ENCODE measurements at regions not wholly inside any gene's neighbourhood (a gene's known extent, or its start where the extent isn't known, plus 50 kb on each side); places are given as distances from the start of the nearest gene placed in this dataset.

GRCh38 chr2:18475884-18476283 lies 84.6 kb downstream of the RDH14 start:
- Histone ChIP-seq H3K4me2 (ENCODE audit: control insufficient read depth, extremely low read depth, insufficient read depth, low read depth, low read length) (no peak overlapping the region), H3K9me1 (ENCODE audit: control insufficient read depth, extremely low read depth, insufficient read depth, low read length) (no peaks in the 10 kb centered on the region), H3K36me3 (ENCODE audit: control insufficient read depth in 2 of 2, extremely low read depth in 1 of 2, insufficient read depth in 2 of 2, low read length in 2 of 2) (no peaks in the 10 kb centered on the region), H4K20me1 (ENCODE audit: control insufficient read depth, extremely low read depth, insufficient read depth, low read length) (no peaks in the 10 kb centered on the region), H3K27ac (ENCODE audit: control insufficient read depth, insufficient read depth, low read length) (no peak overlapping the region), H3K27me3 (ENCODE audit: control insufficient read depth, extremely low read depth, insufficient read depth, low read length) (no peaks in the 10 kb centered on the region), H3K4me3 (ENCODE audit: control insufficient read depth in 2 of 3, extremely low read depth in 1 of 3, insufficient read depth in 2 of 3, low read depth in 1 of 3, low read length in 3 of 3) (no peak overlapping the region), H3K9me3 (ENCODE audit: control insufficient read depth, low read depth, low read length) (no peaks in the 10 kb centered on the region), H2AFZ (ENCODE audit: control insufficient read depth, low read length) (no peak overlapping the region), H3K4me1 (ENCODE audit: control insufficient read depth, extremely low read depth, insufficient read depth, low read length) (no peaks in the 10 kb centered on the region), H3K9ac (ENCODE audit: control insufficient read depth, extremely low read depth, insufficient read depth, low read length) (no peak overlapping the region), H3K79me2 (ENCODE audit: control insufficient read depth, insufficient read depth, low read length) (no peaks in the 10 kb centered on the region)
- DNase-seq (ENCODE audit: low read depth, low spot score) (no peak), FAIRE-seq (no peak)
- TF ChIP-seq EZH2 (IDR thresholded peaks at IDR 0.05; ENCODE audit: low read length) (no peak), CTCF (optimal IDR thresholded peaks at IDR 0.05 in 1 of 3, IDR thresholded peaks at IDR 0.05 in 1 of 3, conservative IDR thresholded peaks at IDR 0.05 in 1 of 3; ENCODE audit: extremely low read depth in 1 of 3, insufficient read depth in 2 of 3, low read length in 3 of 3) (no peak)
- dilution Hi-C loops (cut with MboI; ENCODE audit: extremely low pct_ligation_motif_present, low sequenced_read_pairs) = no loop called here

- H3K9me3 ChIP-seq (ENCODE audit: control insufficient read depth, low read depth, low read length) = no peaks in the 10 kb centered on the region
- no peak overlapping the region for H3K4me2 ChIP-seq (ENCODE audit: control insufficient read depth, extremely low read depth, insufficient read depth, low read depth, low read length)
- H3K27ac ChIP-seq (ENCODE audit: control insufficient read depth, insufficient read depth, low read length) = no peak overlapping the region
- DNase-seq (ENCODE audit: low read depth, low spot score) (no peak), FAIRE-seq (no peak)
- dilution Hi-C loops (cut with MboI; ENCODE audit: extremely low pct_ligation_motif_present, low sequenced_read_pairs) = no loop called here
- H3K36me3 ChIP-seq (ENCODE audit: control insufficient read depth in 2 of 2, extremely low read depth in 1 of 2, insufficient read depth in 2 of 2, low read length in 2 of 2) = no peaks in the 10 kb centered on the region
- H3K27me3 ChIP-seq (ENCODE audit: control insufficient read depth, extremely low read depth, insufficient read depth, low read length) = no peaks in the 10 kb centered on the region
- H3K9me1 ChIP-seq (ENCODE audit: control insufficient read depth, extremely low read depth, insufficient read depth, low read length) = no peaks in the 10 kb centered on the region
- H2AFZ ChIP-seq (ENCODE audit: control insufficient read depth, low read length) = no peak overlapping the region
- no peak overlapping the region for H3K9ac ChIP-seq (ENCODE audit: control insufficient read depth, extremely low read depth, insufficient read depth, low read length)
- TF ChIP-seq CTCF (optimal IDR thresholded peaks at IDR 0.05 in 1 of 3, IDR thresholded peaks at IDR 0.05 in 1 of 3, conservative IDR thresholded peaks at IDR 0.05 in 1 of 3; ENCODE audit: extremely low read depth in 1 of 3, insufficient read depth in 2 of 3, low read length in 3 of 3) (no peak), EZH2 (IDR thresholded peaks at IDR 0.05; ENCODE audit: low read length) (no peak)
- H3K4me1 ChIP-seq (ENCODE audit: control insufficient read depth, extremely low read depth, insufficient read depth, low read length) = no peaks in the 10 kb centered on the region
- no peaks in the 10 kb centered on the region for H4K20me1 ChIP-seq (ENCODE audit: control insufficient read depth, extremely low read depth, insufficient read depth, low read length)
- H3K79me2 ChIP-seq (ENCODE audit: control insufficient read depth, insufficient read depth, low read length) = no peaks in the 10 kb centered on the region
- H3K4me3 ChIP-seq (ENCODE audit: control insufficient read depth in 2 of 3, extremely low read depth in 1 of 3, insufficient read depth in 2 of 3, low read depth in 1 of 3, low read length in 3 of 3) = no peak overlapping the region
Measured at GRCh38 chr2:18474700-18475099, 85.8 kb downstream of the RDH14 start.

Measured in keratinocyte (primary cell).